Adrenal gland (tissue), 9 donors: ENCODE measurements at regions not wholly inside any gene's neighbourhood (a gene's known extent, or its start where the extent isn't known, plus 50 kb on each side); places are given as distances from the start of the nearest gene placed in this dataset.
"Not testable (repeated sequence)": the region's sequence is repeated elsewhere in the genome, so short reads cannot be mapped to it uniquely, and the experiment has no call there.

Experiments used
- DNase-seq, 7 donors: peaks; one replicate each; pipeline ENCODE4 v3.0.0-alpha.2; 2019 to 2020
- H3K27ac ChIP-seq, 5 donors: fragments of 200-600 bp; sonication (generic) in 4 of 5; 1 replicate in 3 of 5; 2 replicates in 2 of 5; pipeline versions ENCODE4 v1.5.1 to v1.8.0; 2016 to 2020; ENCODE audit warnings: mild to moderate bottlenecking in 1 of 5
- H3K27me3 ChIP-seq: fragments of 200-600 bp; 2 replicates; pipeline ENCODE4 v1.8.0; 2021
- H3K36me3 ChIP-seq, 2 donors: fragments of 200-600 bp; replicated peaks in 1 of 2; 1 replicate in 1 of 2; 2 replicates in 1 of 2; pipeline versions ENCODE4 v1.5.1 to v1.8.0; 2018 to 2022
- H3K4me1 ChIP-seq, 2 donors: fragments of 200-600 bp; replicated peaks in 1 of 2; 1 replicate in 1 of 2; 2 replicates in 1 of 2; pipeline versions ENCODE4 v1.5.1 to v1.8.0; 2018 to 2021
- H3K4me3 ChIP-seq, 4 donors: fragments of 200-600 bp; sonication (generic) in 3 of 4; one replicate each; pipeline ENCODE4 v1.5.1; 2016 to 2018
- H3K9me3 ChIP-seq, 3 donors: fragments of 200-600 bp; sonication (generic) in 1 of 3; replicated peaks in 1 of 3; 1 replicate in 2 of 3; 2 replicates in 1 of 3; pipeline versions ENCODE4 v1.5.1 to v1.8.0; 2016 to 2021
- POLR2A ChIP-seq, 2 donors: fragments of 450-650 bp; IDR thresholded peaks; one replicate each; pipeline ENCODE4 v1.6.1; 2017; ENCODE audit warnings: antibody characterized with exemption in 2 of 2, mild to moderate bottlenecking in 2 of 2, moderate library complexity in 1 of 2
- WGBS, 4 donors: extraction: QIAGEN DNeasy Blood & Tissue Kit in 2 of 4; methylation state at CpG; one replicate each; pipeline versions ENCODE4 v1.1.5 to v1.1.7; 2013 to 2017; 5-methylcytosine and 5-hydroxymethylcytosine counted together
- intact Hi-C, 2 donors: fragments of 100-400 bp; cut with DNase I; formaldehyde crosslinking; loops; one replicate each; pipeline versions ENCODE4 v1.14.1 to v1.15.0; 2022 to 2023
- TF ChIP-seq, protein P1 (sequence below), 6 experiments: fragments of 450-650 bp in 4 of 6; fragments of 200-600 bp in 2 of 6; sonication (generic) in 1 of 6; IDR thresholded peaks; 1 replicate in 5 of 6; 2 replicates in 1 of 6; pipeline versions ENCODE4 v1.5.1 to v1.8.0; 2016 to 2021; ENCODE audit warnings: antibody characterized with exemption in 6 of 6, mild to moderate bottlenecking in 2 of 6, moderate library complexity in 1 of 6
- donor health status: healthy with polysubstance abuse.
- donor health status: Bipolar disorder and iron deficiency.
- donor health status: DM: yes; HTN: yes; CAD: no.
- donor health status: DM: no; HTN: no; CAD: no.
- donor health status: DM: no; HTN: no; CAD: no.

GRCh38 chr22:25346859-25347751 lies 127.7 kb downstream of the CRYBB2 start:
- WGBS, 4 donors = 87 to 95% (median 92%) methylated on average over 14 to 29 of the region's 29 CpGs
- Histone ChIP-seq H3K27ac (no peak overlapping the region), H3K36me3 (peaks cover 0 to 21% of the 10 kb centered on the region in 2 donors), H3K4me1 (no peaks in the 10 kb centered on the region), H3K27me3 (no peaks in the 10 kb centered on the region), H3K4me3 (no peak overlapping the region), H3K9me3 (no peaks in the 10 kb centered on the region)
- TF ChIP-seq POLR2A (IDR thresholded peaks at IDR 0.05) = no peak
- TF ChIP-seq, protein P1, sequence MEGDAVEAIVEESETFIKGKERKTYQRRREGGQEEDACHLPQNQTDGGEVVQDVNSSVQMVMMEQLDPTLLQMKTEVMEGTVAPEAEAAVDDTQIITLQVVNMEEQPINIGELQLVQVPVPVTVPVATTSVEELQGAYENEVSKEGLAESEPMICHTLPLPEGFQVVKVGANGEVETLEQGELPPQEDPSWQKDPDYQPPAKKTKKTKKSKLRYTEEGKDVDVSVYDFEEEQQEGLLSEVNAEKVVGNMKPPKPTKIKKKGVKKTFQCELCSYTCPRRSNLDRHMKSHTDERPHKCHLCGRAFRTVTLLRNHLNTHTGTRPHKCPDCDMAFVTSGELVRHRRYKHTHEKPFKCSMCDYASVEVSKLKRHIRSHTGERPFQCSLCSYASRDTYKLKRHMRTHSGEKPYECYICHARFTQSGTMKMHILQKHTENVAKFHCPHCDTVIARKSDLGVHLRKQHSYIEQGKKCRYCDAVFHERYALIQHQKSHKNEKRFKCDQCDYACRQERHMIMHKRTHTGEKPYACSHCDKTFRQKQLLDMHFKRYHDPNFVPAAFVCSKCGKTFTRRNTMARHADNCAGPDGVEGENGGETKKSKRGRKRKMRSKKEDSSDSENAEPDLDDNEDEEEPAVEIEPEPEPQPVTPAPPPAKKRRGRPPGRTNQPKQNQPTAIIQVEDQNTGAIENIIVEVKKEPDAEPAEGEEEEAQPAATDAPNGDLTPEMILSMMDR (IDR thresholded peaks at IDR 0.05) = no peak
- intact Hi-C loops = no loop called here
- no peak for DNase-seq

- intact Hi-C loops = no loop called here
- peak in 1 of 7 donors; percentile 0 for DNase-seq
- Histone ChIP-seq H3K27ac (no peak overlapping the region), H3K36me3 (peaks cover 0 to 22% of the 10 kb centered on the region in 2 donors), H3K4me1 (no peaks in the 10 kb centered on the region), H3K27me3 (no peaks in the 10 kb centered on the region), H3K9me3 (no peaks in the 10 kb centered on the region), H3K4me3 (no peak overlapping the region)
- TF ChIP-seq POLR2A (IDR thresholded peaks at IDR 0.05) = no peak
- TF ChIP-seq, protein P1 (IDR thresholded peaks at IDR 0.05) = no peak
- 74 to 87% (median 78%) methylated on average over 3 of the region's 3 CpGs for WGBS, 4 donors
These were observed 128.3 kb downstream of the CRYBB2 start for GRCh38 chr22:25347752-25348102.

GRCh38 chr22:25348391-25348790 lies 129.0 kb downstream of the CRYBB2 start:
- DNase-seq = peak in 1 of 7 donors; percentile 5
- no peak overlapping the region for H3K4me3 ChIP-seq
- TF ChIP-seq, protein P1 (IDR thresholded peaks at IDR 0.05) = no peak
- TF ChIP-seq POLR2A (IDR thresholded peaks at IDR 0.05) = no peak
- intact Hi-C loops = no loop called here
- H3K27ac ChIP-seq = no peak overlapping the region
- H3K27me3 ChIP-seq = no peaks in the 10 kb centered on the region
- 91 to 100% (median 98%) methylated on average over 1 to 2 of the region's 2 CpGs for WGBS, 4 donors
- no peaks in the 10 kb centered on the region for H3K4me1 ChIP-seq
- no peaks in the 10 kb centered on the region for H3K9me3 ChIP-seq
- peaks cover 0 to 23% of the 10 kb centered on the region in 2 donors for H3K36me3 ChIP-seq

GRCh38 chr22:25348996-25349395 lies 129.6 kb downstream of the CRYBB2 start:
- H3K27ac ChIP-seq, H3K27me3 ChIP-seq, H3K9me3 ChIP-seq, DNase-seq, H3K4me3 ChIP-seq, H3K4me1 ChIP-seq, intact Hi-C loops: not testable (repeated sequence)
- WGBS, 4 donors = 90 to 100% (median 92%) methylated on average over 2 to 5 of the region's 5 CpGs; no CpG with 5 or more reads in 1 of the 4 donors
- H3K36me3 ChIP-seq = peaks cover 0 to 29% of the 10 kb centered on the region in 2 donors
